ENCODE measurements at regions not wholly inside any gene's neighbourhood (a gene's known extent, or its start where the extent isn't known, plus 50 kb on each side); places are given as distances from the start of the nearest gene placed in this dataset.

DNA sequence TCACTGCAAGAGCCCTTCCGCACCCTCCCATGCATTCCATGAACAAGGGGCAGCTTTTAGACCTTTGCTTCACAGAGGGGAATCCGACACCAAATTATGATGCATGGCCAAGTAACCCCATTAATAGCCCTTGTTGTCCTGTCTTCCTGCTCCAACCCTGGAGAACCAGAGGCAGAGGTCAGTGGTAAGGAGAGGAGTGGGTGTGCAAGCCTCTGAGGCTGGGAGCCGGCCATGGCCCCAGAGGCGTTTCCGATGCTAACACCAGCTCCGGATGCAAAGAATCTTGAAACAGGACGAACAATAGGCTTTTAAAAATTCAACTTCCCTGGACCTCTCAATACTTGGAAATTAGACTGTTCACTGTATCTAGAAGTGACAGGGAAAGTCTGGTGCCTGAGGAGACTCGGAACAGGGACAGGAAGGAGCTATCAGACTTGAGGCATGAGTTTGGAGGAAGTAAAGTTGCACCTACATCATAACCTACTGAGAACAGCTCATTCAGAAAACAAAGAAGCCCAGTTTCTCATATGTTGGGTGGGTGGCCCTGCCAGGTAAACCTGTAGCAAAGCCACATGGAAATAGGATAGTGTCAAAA lies 101.2 kb upstream of the ERG start:
- Histone ChIP-seq H3K9me3 (replicated peaks; ENCODE audit: control insufficient read depth, insufficient read depth, low read length) (no peaks in the 10 kb centered on the region), H3K4me3 (replicated peaks in 1 of 3; ENCODE audit: insufficient read depth in 1 of 3, low read depth in 1 of 3, low read length in 3 of 3) (no peak overlapping the region), H3K4me2 (ENCODE audit: insufficient read depth, low read length) (no peak overlapping the region), H3K9ac (replicated peaks; ENCODE audit: extremely low read depth, insufficient read depth, low read length) (no peak overlapping the region), H3K9me1 (replicated peaks; ENCODE audit: control insufficient read depth, extremely low read depth, insufficient read depth, low read length) (no peaks in the 10 kb centered on the region), H3K79me2 (ENCODE audit: control insufficient read depth, insufficient read depth, low read length) (no peaks in the 10 kb centered on the region), H2AFZ (ENCODE audit: low read depth, low read length) (no peak overlapping the region), H3K27me3 (ENCODE audit: control insufficient read depth in 2 of 2, insufficient read depth in 2 of 2, low read length in 2 of 2) (peaks cover 8 to 9% of the 10 kb centered on the region in 2 experiments), H3K4me1 (ENCODE audit: control insufficient read depth, extremely low read depth, insufficient read depth, low read length) (no peaks in the 10 kb centered on the region), H4K20me1 (replicated peaks; ENCODE audit: control insufficient read depth, extremely low read depth, insufficient read depth, low read length) (no peaks in the 10 kb centered on the region), H3K27ac (ENCODE audit: insufficient read depth, low read depth, low read length) (no peak overlapping the region), H3K36me3 (ENCODE audit: control insufficient read depth in 2 of 2, extremely low read depth in 1 of 2, insufficient read depth in 2 of 2, low read length in 2 of 2) (no peaks in the 10 kb centered on the region)
- dilution Hi-C loops (cut with MboI; ENCODE audit: extremely low pct_ligation_motif_present, low sequenced_read_pairs): no loop called here
- no peak for DNase-seq (ENCODE audit: low read depth, low spot score)
- TF ChIP-seq FOS (IDR thresholded peaks at IDR 0.05; ENCODE audit: borderline replicate concordance, insufficient read depth, low read length): no peak
- TF ChIP-seq, protein P1, sequence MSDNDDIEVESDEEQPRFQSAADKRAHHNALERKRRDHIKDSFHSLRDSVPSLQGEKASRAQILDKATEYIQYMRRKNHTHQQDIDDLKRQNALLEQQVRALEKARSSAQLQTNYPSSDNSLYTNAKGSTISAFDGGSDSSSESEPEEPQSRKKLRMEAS (IDR thresholded peaks at IDR 0.05; ENCODE audit: insufficient read depth, insufficient read length): no peak
- no peak for TF ChIP-seq GATA2 (IDR thresholded peaks at IDR 0.05; ENCODE audit: insufficient read depth, insufficient read length, low read depth, low read length)
- no peak for TF ChIP-seq JUN (IDR thresholded peaks at IDR 0.05; ENCODE audit: borderline replicate concordance, insufficient read depth, insufficient read length, low read depth)
- TF ChIP-seq, protein P2, sequence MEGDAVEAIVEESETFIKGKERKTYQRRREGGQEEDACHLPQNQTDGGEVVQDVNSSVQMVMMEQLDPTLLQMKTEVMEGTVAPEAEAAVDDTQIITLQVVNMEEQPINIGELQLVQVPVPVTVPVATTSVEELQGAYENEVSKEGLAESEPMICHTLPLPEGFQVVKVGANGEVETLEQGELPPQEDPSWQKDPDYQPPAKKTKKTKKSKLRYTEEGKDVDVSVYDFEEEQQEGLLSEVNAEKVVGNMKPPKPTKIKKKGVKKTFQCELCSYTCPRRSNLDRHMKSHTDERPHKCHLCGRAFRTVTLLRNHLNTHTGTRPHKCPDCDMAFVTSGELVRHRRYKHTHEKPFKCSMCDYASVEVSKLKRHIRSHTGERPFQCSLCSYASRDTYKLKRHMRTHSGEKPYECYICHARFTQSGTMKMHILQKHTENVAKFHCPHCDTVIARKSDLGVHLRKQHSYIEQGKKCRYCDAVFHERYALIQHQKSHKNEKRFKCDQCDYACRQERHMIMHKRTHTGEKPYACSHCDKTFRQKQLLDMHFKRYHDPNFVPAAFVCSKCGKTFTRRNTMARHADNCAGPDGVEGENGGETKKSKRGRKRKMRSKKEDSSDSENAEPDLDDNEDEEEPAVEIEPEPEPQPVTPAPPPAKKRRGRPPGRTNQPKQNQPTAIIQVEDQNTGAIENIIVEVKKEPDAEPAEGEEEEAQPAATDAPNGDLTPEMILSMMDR (IDR thresholded peaks at IDR 0.05; ENCODE audit: extremely low read depth in 1 of 2, insufficient read depth in 1 of 2, low read depth in 1 of 2, low read length in 2 of 2): no peak
- TF ChIP-seq EZH2 (IDR thresholded peaks at IDR 0.05; ENCODE audit: borderline replicate concordance, low read depth, low read length, severe bottlenecking): no peak
- no peak for TF ChIP-seq POLR2A (IDR thresholded peaks at IDR 0.05; ENCODE audit: low read depth, low read length)
- TF ChIP-seq MYC (IDR thresholded peaks at IDR 0.05; ENCODE audit: low read depth, low read length): no peak
- TF ChIP-seq POLR2AphosphoS5 (IDR thresholded peaks at IDR 0.05; ENCODE audit: insufficient read depth, low read depth, low read length): no peak
- no TSS peak for BruUV-seq (replicated peaks)
- ChIA-PET CTCF (interaction anchor here (1.1 to 1.8 kb wide), 2 partner anchors 9 to 539 kb away, joined by 3 to 4 read pairs; no protein-coding TSS in a partner anchor), POLR2A (no interaction called here)
- intact Hi-C loops (cut with micrococcal nuclease): no loop called here
- no peak for FAIRE-seq

Data from endothelial cell of umbilical vein (primary cell).